K562 (cell line): ENCODE measurements at regions not wholly inside any gene's neighbourhood (a gene's known extent, or its start where the extent isn't known, plus 50 kb on each side); places are given as distances from the start of the nearest gene placed in this dataset.

ENCODE experiments used
- ATAC-seq: fragments of 200-7000 bp; cut with Tn5 transposase; 3 replicates; pipeline ENCODE4 v1.9.1; 2020; ENCODE audit warnings: moderate library complexity
- BruUV-seq: library from RNA; stranded (reverse); fragments of 400-500 nt; replicated peaks from 2 replicates; lab custom pipeline; 2021; lab: Mats Ljungman, UMichigan
- CTCF ChIA-PET: fragments of 300-600 bp; formaldehyde crosslinking; extraction: SDS; loops from one replicate; lab custom pipeline; 2021; ENCODE audit warnings: low intra/inter-chr PET ratio; lab: Yijun Ruan, JAX
- POLR2A ChIA-PET: fragments of 300-600, 350-650 bp; sonication (Branson Sonifier 250); formaldehyde crosslinking; extraction: SDS; loops from one replicate; lab custom pipeline; 2021; ENCODE audit warnings: antibody characterized with exemption, inconsistent platforms; lab: Yijun Ruan, JAX
- DNase-seq, 4 experiments: peaks; one replicate each; pipeline versions ENCODE4 v3.0.0 to v3.0.0-alpha.2; 2011 to 2018; ENCODE audit warnings: low spot score in 3 of 4, mixed read lengths in 3 of 4; ENCODE audit errors: extremely low read depth in 1 of 4
- FAIRE-seq: peaks from 2 replicates; lab custom pipeline; 2011; peaks lifted over from hg19 to GRCh38; lab: Jason Lieb, UNC
- H2AFZ ChIP-seq: 2 replicates; pipeline ENCODE4 v1.6.0; 2011; ENCODE audit warnings: low read depth, low read length, control low read depth, inconsistent platforms
- H3K27ac ChIP-seq: fragments of 200-600 bp; 3 replicates; pipeline ENCODE4 v1.8.0; 2011; ENCODE audit warnings: low read depth, mild to moderate bottlenecking, control low read depth, inconsistent platforms, low read length, moderate library complexity, mixed read lengths; ENCODE audit errors: extremely low read depth
- H3K27me3 ChIP-seq, 2 experiments: fragments of 300-600 bp in 1 of 2; 2 replicates in 1 of 2; 3 replicates in 1 of 2; pipeline versions ENCODE4 v1.6.0 to v1.8.0; 2011; ENCODE audit warnings: inconsistent platforms in 2 of 2, low read length in 2 of 2, mild to moderate bottlenecking in 1 of 2, mixed read lengths in 1 of 2, moderate library complexity in 1 of 2; ENCODE audit not compliant: control insufficient read depth in 2 of 2, insufficient read depth in 2 of 2
- H3K36me3 ChIP-seq: fragments of 300-600 bp; 3 replicates; pipeline ENCODE4 v1.8.0; 2011; ENCODE audit warnings: mild to moderate bottlenecking, low read length, inconsistent platforms; ENCODE audit not compliant: control insufficient read depth, insufficient read depth
- H3K4me1 ChIP-seq, 2 experiments: fragments of 200-600 bp in 1 of 2; replicated peaks in 1 of 2; 2 replicates in 1 of 2; 3 replicates in 1 of 2; pipeline versions ENCODE4 v1.5.1 to v1.8.0; 2011; ENCODE audit warnings: inconsistent platforms in 2 of 2, low read length in 2 of 2, mild to moderate bottlenecking in 1 of 2, mixed read lengths in 1 of 2, moderate library complexity in 1 of 2; ENCODE audit not compliant: control insufficient read depth in 2 of 2, insufficient read depth in 2 of 2
- H3K4me2 ChIP-seq: 2 replicates; pipeline ENCODE4 v1.6.1; 2011; ENCODE audit warnings: low read length, control low read depth, inconsistent platforms, mixed read lengths; ENCODE audit not compliant: insufficient read depth
- H3K4me3 ChIP-seq: fragments of 200-600 bp; sonication (generic), shearing (Covaris generic); 2 replicates; pipeline ENCODE4 v1.5.1; 2016; ENCODE audit warnings: control low read depth, inconsistent platforms
- H3K79me2 ChIP-seq: fragments of 200-600 bp; 3 replicates; pipeline ENCODE4 v1.8.0; 2011; ENCODE audit warnings: low read length, inconsistent platforms; ENCODE audit not compliant: control insufficient read depth, insufficient read depth
- H3K9ac ChIP-seq, 2 experiments: 2 replicates each; pipeline versions ENCODE4 v1.6.0 to v1.6.1; 2011; ENCODE audit warnings: low read depth in 2 of 2, low read length in 2 of 2, control low read depth in 1 of 2, inconsistent platforms in 1 of 2, mild to moderate bottlenecking in 1 of 2, mixed read lengths in 1 of 2; ENCODE audit not compliant: insufficient read depth in 1 of 2
- H3K9me1 ChIP-seq: one replicate; pipeline ENCODE4 v1.6.0; 2011; ENCODE audit warnings: inconsistent platforms, mild to moderate bottlenecking, low read length, moderate library complexity; ENCODE audit not compliant: control insufficient read depth, insufficient read depth
- H3K9me3 ChIP-seq: replicated peaks from 2 replicates; pipeline ENCODE4 v1.5.1; 2011; ENCODE audit warnings: low read depth, low read length, inconsistent platforms; ENCODE audit not compliant: control insufficient read depth, insufficient read depth
- H4K20me1 ChIP-seq: replicated peaks from 2 replicates; pipeline ENCODE4 v1.6.1; 2011; ENCODE audit warnings: low read length, inconsistent platforms, mixed read lengths; ENCODE audit not compliant: control insufficient read depth, insufficient read depth
- DNMT1 ChIP-seq: fragments of 450-650 bp; IDR thresholded peaks from 2 replicates; pipeline ENCODE4 v1.6.1; 2016; ENCODE audit warnings: antibody characterized with exemption, mild to moderate bottlenecking
- HDAC1 ChIP-seq, 2 experiments: fragments of 450-650 bp; IDR thresholded peaks; 2 replicates each; pipeline ENCODE4 v1.6.1; 2016 to 2017; ENCODE audit warnings: inconsistent platforms in 1 of 2, mild to moderate bottlenecking in 1 of 2, moderate library complexity in 1 of 2
- HLTF ChIP-seq: fragments of 450-650 bp; IDR thresholded peaks from 2 replicates; pipeline ENCODE4 v1.6.1; 2016
- HMG20B ChIP-seq: fragments of 250-450 bp; sonication (Bioruptor Pico); IDR thresholded peaks from 2 replicates; pipeline ENCODE4 v1.5.0; 2021; ENCODE audit warnings: mild to moderate bottlenecking
- ILK ChIP-seq: fragments of 450-650 bp; IDR thresholded peaks from 2 replicates; pipeline ENCODE4 v1.6.1; 2016; ENCODE audit warnings: missing genetic modification characterization, low read depth, mild to moderate bottlenecking, missing compliant biosample characterization, moderate library complexity, borderline replicate concordance
- KAT7 ChIP-seq: sonication (generic); formaldehyde crosslinking; IDR thresholded peaks from 2 replicates; pipeline ENCODE4 v1.8.0; 2022; ENCODE audit warnings: missing genetic modification reagents, mild to moderate bottlenecking, borderline replicate concordance
- MCM3 ChIP-seq: fragments of 450-650 bp; IDR thresholded peaks from 2 replicates; pipeline ENCODE4 v1.6.1; 2016
- PRPF4 ChIP-seq: fragments of 200-400 bp; formaldehyde crosslinking; IDR thresholded peaks from one replicate; pipeline ENCODE4 v1.6.1; 2017; ENCODE audit warnings: low read length, low read depth, mild to moderate bottlenecking; ENCODE audit not compliant: insufficient read depth, poor library complexity, severe bottlenecking
- SETDB1 ChIP-seq: IDR thresholded peaks from one replicate; pipeline ENCODE4 v1.6.1; 2012; ENCODE audit warnings: low read length, control low read depth, inconsistent platforms
- TRIM28 ChIP-seq: fragments of 450-650 bp; IDR thresholded peaks from 2 replicates; pipeline ENCODE4 v1.6.1; 2017
- U2AF2 ChIP-seq: fragments of 200-400 bp; formaldehyde crosslinking; optimal IDR thresholded peaks from 2 replicates; pipeline ENCODE3; 2017; ENCODE audit warnings: low read depth, mild to moderate bottlenecking, low read length
- ZBTB1 ChIP-seq: sonication (generic); formaldehyde crosslinking; IDR thresholded peaks from 2 replicates; pipeline ENCODE4 v1.8.1; 2023; ENCODE audit warnings: missing genetic modification reagents, low read depth, mild to moderate bottlenecking, borderline replicate concordance
- ZNF3 ChIP-seq: fragments of 250-450 bp; sonication (Bioruptor Pico); IDR thresholded peaks from 2 replicates; pipeline ENCODE4 v1.5.0; 2021; ENCODE audit warnings: mild to moderate bottlenecking, moderate library complexity
- ZNF41 ChIP-seq: fragments of 250-450 bp; sonication (Bioruptor Pico); conservative IDR thresholded peaks from 2 replicates; pipeline ENCODE4 v1.4.0; 2020; ENCODE audit warnings: mild to moderate bottlenecking
- ZNF589 ChIP-seq: fragments of 200-800 bp; sonication (Bioruptor generic); IDR thresholded peaks from 2 replicates; pipeline ENCODE4 v1.6.1; 2016; ENCODE audit warnings: low read depth, missing genetic modification characterization, missing compliant biosample characterization
- WGBS: fragments of 100-300 bp; shearing (Covaris generic); methylation state at CpG from one replicate; pipeline ENCODE4 v1.1.6; 2016; ENCODE audit warnings: low coverage, mixed read lengths; ENCODE audit not compliant: insufficient coverage; ENCODE audit errors: missing lambda C conversion rate; 5-methylcytosine and 5-hydroxymethylcytosine counted together
- in situ Hi-C: fragments of 300-500 bp; cut with MboI; formaldehyde crosslinking; loops from 4 replicates; pipeline ENCODE4 v1.15.0; 2018; ENCODE audit warnings: inconsistent platforms, mixed read lengths
- intact Hi-C: fragments of 100-400 bp; cut with micrococcal nuclease; formaldehyde crosslinking; loops from 2 replicates; pipeline ENCODE4 v1.14.2; 2022
- TF ChIP-seq, protein P1 (sequence below): fragments of 250-450 bp; sonication (Bioruptor Pico); IDR thresholded peaks from 2 replicates; pipeline ENCODE4 v1.9.0; 2021; ENCODE audit warnings: mild to moderate bottlenecking, inconsistent platforms

- no peaks in the 10 kb centered on the region for H3K36me3 ChIP-seq
- DNase-seq: no peak
- no peak overlapping the region for H3K4me2 ChIP-seq
- no peaks in the 10 kb centered on the region for H3K79me2 ChIP-seq
- intact Hi-C loops (no loop called here), in situ Hi-C loops (no loop called here)
- ChIA-PET POLR2A (no interaction called here), CTCF (no interaction called here)
- no peaks in the 10 kb centered on the region for H3K4me1 ChIP-seq
- WGBS: 0% methylated on average over 3 of the region's 4 CpGs
- no peak for TF ChIP-seq ZBTB1 (CRISPR knock-in tag)
- no peak for TF ChIP-seq HLTF
- TF ChIP-seq ZNF589: no peak
- TF ChIP-seq ZNF41 (CRISPR knock-in tag): no peak
- no peak for TF ChIP-seq U2AF2
- no peak for TF ChIP-seq DNMT1
- no TSS peak for BruUV-seq
- H2AFZ ChIP-seq: no peak overlapping the region
- H3K27me3 ChIP-seq: no peaks in the 10 kb centered on the region
- H3K27ac ChIP-seq: no peak overlapping the region
- no peaks in the 10 kb centered on the region for H3K9me3 ChIP-seq
- no peak overlapping the region for H3K9ac ChIP-seq
- no peak for FAIRE-seq
- H3K9me1 ChIP-seq: no peaks in the 10 kb centered on the region
- H3K4me3 ChIP-seq: no peak overlapping the region
- H4K20me1 ChIP-seq: no peaks in the 10 kb centered on the region
- no peak for ATAC-seq
Measured at GRCh38 chr3:145865399-145866018, 295.5 kb downstream of the PLOD2 start.

- H3K27ac ChIP-seq: no peak overlapping the region
- intact Hi-C loops: no loop called here
- 0% methylated on average over 1 of the region's 1 CpG for WGBS
- no TSS peak for BruUV-seq
- no peak overlapping the region for H3K4me2 ChIP-seq
- no peaks in the 10 kb centered on the region for H3K9me3 ChIP-seq
- no peak for ATAC-seq
- FAIRE-seq: no peak
- H3K36me3 ChIP-seq: no peaks in the 10 kb centered on the region
- no peak overlapping the region for H3K4me3 ChIP-seq
- H4K20me1 ChIP-seq: no peaks in the 10 kb centered on the region
- DNase-seq: no peak
- ChIA-PET CTCF (no interaction called here), POLR2A (no interaction called here)
- no peaks in the 10 kb centered on the region for H3K4me1 ChIP-seq
- in situ Hi-C loops: no loop called here
- H3K79me2 ChIP-seq: no peaks in the 10 kb centered on the region
- H3K9ac ChIP-seq: no peak overlapping the region
- no peaks in the 10 kb centered on the region for H3K27me3 ChIP-seq
- no peak overlapping the region for H2AFZ ChIP-seq
- no peaks in the 10 kb centered on the region for H3K9me1 ChIP-seq
- TF ChIP-seq SETDB1: no peak
- no peak for TF ChIP-seq PRPF4
- TF ChIP-seq HDAC1 (IDR thresholded peaks at IDR 0.05): no peak
- no peak for TF ChIP-seq ILK (tag)
- TF ChIP-seq MCM3: no peak
- TF ChIP-seq TRIM28: no peak
- no peak for TF ChIP-seq ZNF3
- no peak for TF ChIP-seq HMG20B
- TF ChIP-seq, protein P1, sequence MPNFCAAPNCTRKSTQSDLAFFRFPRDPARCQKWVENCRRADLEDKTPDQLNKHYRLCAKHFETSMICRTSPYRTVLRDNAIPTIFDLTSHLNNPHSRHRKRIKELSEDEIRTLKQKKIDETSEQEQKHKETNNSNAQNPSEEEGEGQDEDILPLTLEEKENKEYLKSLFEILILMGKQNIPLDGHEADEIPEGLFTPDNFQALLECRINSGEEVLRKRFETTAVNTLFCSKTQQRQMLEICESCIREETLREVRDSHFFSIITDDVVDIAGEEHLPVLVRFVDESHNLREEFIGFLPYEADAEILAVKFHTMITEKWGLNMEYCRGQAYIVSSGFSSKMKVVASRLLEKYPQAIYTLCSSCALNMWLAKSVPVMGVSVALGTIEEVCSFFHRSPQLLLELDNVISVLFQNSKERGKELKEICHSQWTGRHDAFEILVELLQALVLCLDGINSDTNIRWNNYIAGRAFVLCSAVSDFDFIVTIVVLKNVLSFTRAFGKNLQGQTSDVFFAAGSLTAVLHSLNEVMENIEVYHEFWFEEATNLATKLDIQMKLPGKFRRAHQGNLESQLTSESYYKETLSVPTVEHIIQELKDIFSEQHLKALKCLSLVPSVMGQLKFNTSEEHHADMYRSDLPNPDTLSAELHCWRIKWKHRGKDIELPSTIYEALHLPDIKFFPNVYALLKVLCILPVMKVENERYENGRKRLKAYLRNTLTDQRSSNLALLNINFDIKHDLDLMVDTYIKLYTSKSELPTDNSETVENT (CRISPR knock-in tag): no peak
- no peak for TF ChIP-seq KAT7 (CRISPR knock-in tag)
Measured at GRCh38 chr3:145869958-145870357, 291.0 kb downstream of the PLOD2 start.
